RWPE1 (cell line): ENCODE measurements at regions not wholly inside any gene's neighbourhood (a gene's known extent, or its start where the extent isn't known, plus 50 kb on each side); places are given as distances from the start of the nearest gene placed in this dataset.

ENCODE experiments used
- CTCF ChIA-PET: fragments of 350-600 bp; sonication (Branson Sonifier 250); formaldehyde crosslinking; extraction: SDS; loops from one replicate; lab custom pipeline; 2021; lab: Yijun Ruan, JAX
- POLR2A ChIA-PET: fragments of 400-600 bp; formaldehyde crosslinking; extraction: SDS; loops from one replicate; lab custom pipeline; 2020; ENCODE audit warnings: antibody characterized with exemption; ENCODE audit not compliant: low non-redundant PET; lab: Yijun Ruan, JAX
- DNase-seq: peaks from one replicate; pipeline ENCODE4 v3.0.0; 2012; ENCODE audit warnings: low spot score
- H3K27ac ChIP-seq: fragments of 450-650 bp; 2 replicates; pipeline ENCODE4 v1.5.1; 2017
- TF ChIP-seq, protein P1 (sequence below): fragments of 450-650 bp; conservative IDR thresholded peaks from 2 replicates; pipeline ENCODE4 v1.5.1; 2017; ENCODE audit warnings: low read depth, mild to moderate bottlenecking

DNA sequence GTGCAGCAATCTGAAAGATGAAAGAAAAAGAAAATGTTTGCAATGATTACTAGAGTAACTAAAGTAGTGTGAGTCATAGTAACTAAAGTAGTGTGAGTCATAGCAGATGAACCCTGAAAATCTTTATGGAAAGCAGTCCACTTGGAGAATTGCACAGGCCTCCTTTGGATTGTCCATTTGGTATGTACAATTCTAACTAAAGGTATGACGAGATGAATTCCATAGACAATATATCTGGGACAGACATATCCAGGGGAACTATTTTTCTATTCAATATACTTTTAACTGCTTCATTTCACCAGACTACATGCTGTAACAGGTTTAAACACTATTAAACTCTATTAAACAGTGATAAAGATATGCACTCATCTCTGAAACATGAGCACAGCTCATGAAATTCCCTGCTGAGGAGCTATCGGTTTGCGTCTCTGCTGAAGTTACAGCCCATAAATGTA, 798.7 kb downstream of the PCDH7 start:
- POLR2A ChIA-PET = no interaction called here
- CTCF ChIA-PET = interaction anchor here (0.6 kb wide), 1 partner anchor 798 kb away, joined by 4 read pairs; no protein-coding TSS in a partner anchor

DNA sequence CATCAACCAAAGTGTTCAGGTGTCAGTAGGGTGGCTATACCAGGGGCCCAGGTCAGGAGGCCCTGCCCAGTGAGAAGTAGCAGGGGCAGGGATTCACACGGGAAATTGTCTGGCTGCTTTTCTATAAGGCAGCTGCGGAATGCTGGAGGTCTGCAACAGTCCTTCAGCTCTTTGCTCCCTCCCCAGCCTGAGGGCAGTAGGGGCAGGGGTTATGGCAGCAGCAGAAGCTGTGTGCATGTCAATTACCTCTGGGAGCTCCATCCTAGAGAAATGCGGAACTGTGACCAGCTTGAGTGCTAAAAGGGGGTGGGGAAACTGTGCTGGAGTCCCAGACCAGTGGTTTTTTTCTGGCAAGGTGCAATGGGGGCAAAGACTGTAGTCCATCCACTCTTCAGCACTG, 810.4 kb downstream of the PCDH7 start:
- TF ChIP-seq, protein P1, sequence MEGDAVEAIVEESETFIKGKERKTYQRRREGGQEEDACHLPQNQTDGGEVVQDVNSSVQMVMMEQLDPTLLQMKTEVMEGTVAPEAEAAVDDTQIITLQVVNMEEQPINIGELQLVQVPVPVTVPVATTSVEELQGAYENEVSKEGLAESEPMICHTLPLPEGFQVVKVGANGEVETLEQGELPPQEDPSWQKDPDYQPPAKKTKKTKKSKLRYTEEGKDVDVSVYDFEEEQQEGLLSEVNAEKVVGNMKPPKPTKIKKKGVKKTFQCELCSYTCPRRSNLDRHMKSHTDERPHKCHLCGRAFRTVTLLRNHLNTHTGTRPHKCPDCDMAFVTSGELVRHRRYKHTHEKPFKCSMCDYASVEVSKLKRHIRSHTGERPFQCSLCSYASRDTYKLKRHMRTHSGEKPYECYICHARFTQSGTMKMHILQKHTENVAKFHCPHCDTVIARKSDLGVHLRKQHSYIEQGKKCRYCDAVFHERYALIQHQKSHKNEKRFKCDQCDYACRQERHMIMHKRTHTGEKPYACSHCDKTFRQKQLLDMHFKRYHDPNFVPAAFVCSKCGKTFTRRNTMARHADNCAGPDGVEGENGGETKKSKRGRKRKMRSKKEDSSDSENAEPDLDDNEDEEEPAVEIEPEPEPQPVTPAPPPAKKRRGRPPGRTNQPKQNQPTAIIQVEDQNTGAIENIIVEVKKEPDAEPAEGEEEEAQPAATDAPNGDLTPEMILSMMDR = no peak
- POLR2A ChIA-PET = no interaction called here
- no peak overlapping the region for H3K27ac ChIP-seq
- CTCF ChIA-PET = no interaction called here
- no peak for DNase-seq

More for the DNA sequence above, 798.7 kb downstream of the PCDH7 start:
- H3K27ac ChIP-seq = no peak overlapping the region
- peak; percentile 76 for DNase-seq
- TF ChIP-seq, protein P1 = no peak

DNA sequence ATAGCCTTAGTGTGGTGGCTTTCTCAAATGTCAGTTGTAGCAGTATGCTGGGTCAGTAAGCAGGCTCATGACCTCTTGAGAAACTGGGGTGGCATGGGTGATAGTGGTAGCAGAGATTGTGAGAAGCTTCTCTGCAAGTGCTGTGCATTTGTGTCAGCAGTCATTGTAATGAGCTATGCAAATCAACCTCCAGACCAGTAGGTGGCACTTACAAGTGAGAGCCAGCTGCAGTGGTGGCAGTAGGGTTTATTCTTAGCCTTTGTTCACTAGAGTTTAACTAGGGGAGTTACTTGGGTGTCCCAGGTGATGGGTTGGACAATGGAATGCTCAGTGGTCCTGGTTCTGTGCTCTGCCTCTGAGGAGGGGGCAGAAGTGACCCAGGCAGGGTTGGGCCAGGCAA, 818.7 kb downstream of the PCDH7 start:
- no peak overlapping the region for H3K27ac ChIP-seq
- TF ChIP-seq, protein P1 = no peak
- DNase-seq = no peak
- ChIA-PET POLR2A (no interaction called here), CTCF (interaction anchor here (0.7 kb wide), 1 partner anchor 183 kb away, joined by 4 read pairs; no protein-coding TSS in a partner anchor)

DNA sequence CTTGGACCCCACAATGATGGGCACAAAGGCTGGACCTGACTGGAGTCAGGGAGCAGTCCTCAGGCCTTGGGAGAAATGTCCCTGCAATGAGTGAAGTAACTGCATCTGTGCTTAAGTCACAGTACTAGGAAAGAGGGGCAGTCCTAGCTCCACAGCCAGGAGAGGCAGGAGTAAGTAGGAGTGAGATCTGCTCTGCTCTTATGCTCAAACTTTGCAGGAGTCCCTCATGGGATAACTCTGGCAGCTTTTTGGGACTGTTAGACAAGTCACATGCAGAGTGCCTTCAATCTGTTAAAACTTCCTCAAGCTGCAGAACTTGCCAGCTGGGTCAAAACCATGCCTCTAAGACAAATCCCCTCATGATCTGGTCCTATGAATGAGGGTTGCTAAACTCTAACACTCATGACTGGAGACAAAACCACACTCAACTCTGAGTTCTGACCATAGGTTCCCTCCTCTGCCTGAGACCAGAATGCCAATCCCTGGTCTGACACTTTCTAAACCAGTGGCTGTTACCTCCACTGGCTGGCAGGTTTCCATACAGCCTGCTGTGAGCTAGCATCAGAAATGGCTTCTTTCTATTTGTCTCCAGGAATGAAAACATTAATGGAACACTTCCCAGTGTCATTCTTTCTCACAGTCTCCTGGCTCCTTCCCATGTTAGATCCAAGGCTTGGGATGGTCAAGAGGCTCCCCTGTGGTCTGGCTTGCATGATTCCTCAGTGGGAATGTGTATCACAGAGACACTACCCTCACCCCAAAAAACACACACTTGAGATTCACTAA, 819.3 kb downstream of the PCDH7 start:
- ChIA-PET CTCF (interaction anchor here (0.7 kb wide), 1 partner anchor 182 kb away, joined by 4 read pairs; no protein-coding TSS in a partner anchor), POLR2A (no interaction called here)
- TF ChIP-seq, protein P1 = no peak
- no peak for DNase-seq
- no peak overlapping the region for H3K27ac ChIP-seq

DNA sequence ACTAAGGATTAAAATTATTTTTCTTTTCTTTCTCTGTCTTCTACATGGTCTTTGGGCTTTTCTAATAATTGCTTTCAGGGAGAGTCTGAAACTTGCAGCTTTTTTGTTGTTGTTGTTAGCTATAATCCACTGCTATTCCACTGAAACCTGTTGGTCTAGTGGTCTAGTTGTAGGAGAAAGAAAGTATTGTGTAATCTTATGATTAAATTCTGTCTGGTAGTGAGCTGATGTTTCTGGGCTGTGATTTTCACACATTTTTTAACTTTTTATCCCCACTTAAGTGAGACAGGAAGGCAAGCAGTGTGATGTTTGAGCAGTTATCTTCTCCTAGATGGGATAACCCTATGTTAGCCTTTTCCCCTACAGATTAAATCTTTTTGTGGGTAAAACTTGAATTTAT, 825.2 kb downstream of the PCDH7 start:
- no peak overlapping the region for H3K27ac ChIP-seq
- no peak for DNase-seq
- ChIA-PET CTCF (interaction anchor here (0.6 kb wide), 1 partner anchor 114 kb away, joined by 3 read pairs; no protein-coding TSS in a partner anchor), POLR2A (no interaction called here)
- TF ChIP-seq, protein P1 = no peak

DNA sequence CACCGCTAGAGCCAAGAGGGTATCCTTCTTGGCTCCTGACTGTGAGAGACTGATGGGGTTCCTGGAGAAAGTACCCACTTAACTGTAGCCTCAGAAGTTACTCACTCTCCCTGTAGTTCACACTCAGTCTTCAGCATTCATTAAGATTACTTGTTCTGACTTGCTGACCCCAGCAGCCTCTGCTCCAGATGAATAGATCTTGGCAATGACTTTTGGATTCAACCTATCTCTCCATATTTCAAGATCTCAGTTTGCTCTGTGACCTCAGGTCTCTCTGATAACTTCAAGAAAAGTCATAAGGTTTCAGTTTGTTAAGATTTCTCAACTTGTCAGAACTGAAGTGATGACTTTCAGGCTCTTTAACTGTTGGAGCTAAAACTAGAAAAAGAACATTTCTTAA, 825.6 kb downstream of the PCDH7 start:
- TF ChIP-seq, protein P1 = no peak
- H3K27ac ChIP-seq = no peak overlapping the region
- DNase-seq = peak; percentile 3
- POLR2A ChIA-PET = no interaction called here
- CTCF ChIA-PET = interaction anchor here (0.6 kb wide), 1 partner anchor 114 kb away, joined by 3 read pairs; no protein-coding TSS in a partner anchor
